ENCODE measurements at regions not wholly inside any gene's neighbourhood (a gene's known extent, or its start where the extent isn't known, plus 50 kb on each side); places are given as distances from the start of the nearest gene placed in this dataset.

- peak; percentile 18 for DNase-seq
These were observed 75.2 kb upstream of the SMARCA2 start for GRCh38 chr9:1939926-1940368.

- no peak for DNase-seq
These were observed 73.2 kb upstream of the SMARCA2 start for GRCh38 chr9:1941989-1942388.

- DNase-seq: no peak
These were observed 68.4 kb upstream of the SMARCA2 start for GRCh38 chr9:1946526-1947283.

- DNase-seq: no peak
These were observed 67.7 kb upstream of the SMARCA2 start for GRCh38 chr9:1947438-1947837.

GRCh38 chr9:1948541-1948940, 66.6 kb upstream of the SMARCA2 start:
- no peak for DNase-seq

- DNase-seq: no peak
These were observed 63.7 kb upstream of the SMARCA2 start for GRCh38 chr9:1951446-1951845.

- DNase-seq: no peak
These were observed 63.1 kb upstream of the SMARCA2 start for GRCh38 chr9:1952001-1952400.

GRCh38 chr9:1954238-1954637, 60.9 kb upstream of the SMARCA2 start:
- DNase-seq: no peak

GRCh38 chr9:1956958-1957357, 58.2 kb upstream of the SMARCA2 start:
- DNase-seq: no peak

GRCh38 chr9:1957856-1958255, 57.3 kb upstream of the SMARCA2 start:
- DNase-seq: no peak

GRCh38 chr9:1959371-1959770, 55.8 kb upstream of the SMARCA2 start:
- DNase-seq: no peak

- no peak for DNase-seq
These were observed 54.7 kb upstream of the SMARCA2 start for GRCh38 chr9:1960342-1961042.

- no peak for DNase-seq
These were observed 53.0 kb upstream of the SMARCA2 start for GRCh38 chr9:1962122-1962521.

- DNase-seq: no peak
These were observed 52.5 kb upstream of the SMARCA2 start for GRCh38 chr9:1962588-1963106.

- no peak for DNase-seq
These were observed 51.1 kb upstream of the SMARCA2 start for GRCh38 chr9:1964093-1964492.
